ENCODE measurements at regions not wholly inside any gene's neighbourhood (a gene's known extent, or its start where the extent isn't known, plus 50 kb on each side); places are given as distances from the start of the nearest gene placed in this dataset.
A peak's percentile ranks its signal among the peaks of the same experiment; 100 is the strongest.
"Not testable (repeated sequence)": the region's sequence is repeated elsewhere in the genome, so short reads cannot be mapped to it uniquely, and the experiment has no call there.

DNA sequence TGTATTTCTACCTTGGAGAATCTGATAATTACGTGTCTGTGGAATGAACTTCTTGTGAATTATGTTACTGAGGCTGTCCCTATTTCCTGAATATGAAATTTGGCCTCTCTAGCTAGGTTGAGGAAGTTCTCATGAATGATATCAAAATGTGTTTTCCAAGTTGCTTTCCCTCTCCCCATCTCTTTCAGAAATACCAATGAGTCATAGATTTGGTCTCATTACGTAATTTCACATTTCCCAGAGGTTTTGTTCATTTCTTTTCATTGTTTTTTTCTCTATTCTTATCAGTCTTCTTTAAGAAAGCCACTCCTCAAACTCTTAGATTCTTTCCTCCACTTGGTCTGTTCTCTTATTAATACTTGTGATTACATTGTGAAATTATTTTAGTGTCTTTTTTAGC, 923.8 kb upstream of the CDH9 start:
- DNase-seq (ENCODE audit: low read depth), result peak; percentile 22

GRCh38 chr5:27947088-27947487, 908.7 kb upstream of the CDH9 start:
- DNase-seq (ENCODE audit: low read depth), result no peak

DNA sequence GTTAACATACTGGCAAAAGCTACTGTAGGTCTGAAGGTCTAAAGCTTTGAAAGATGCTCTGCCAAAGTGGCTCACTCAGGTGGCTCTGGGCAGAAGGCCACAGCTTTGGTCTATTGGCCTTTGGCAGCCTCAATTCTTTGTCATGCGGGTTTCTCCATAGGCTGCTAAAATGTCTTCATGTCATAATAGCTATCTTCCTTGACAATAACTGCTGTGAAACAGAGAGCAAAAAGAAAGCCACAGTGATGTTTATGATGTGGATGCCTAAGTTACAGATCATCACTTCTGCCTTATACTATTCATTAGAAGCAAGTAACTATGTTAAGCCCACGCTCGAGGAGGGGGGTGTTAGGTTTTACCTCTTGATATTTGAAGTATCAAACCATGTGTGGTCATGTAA, 906.1 kb upstream of the CDH9 start:
- peak; percentile 6 for DNase-seq (ENCODE audit: low read depth)

GRCh38 chr5:27938989-27939388, 900.6 kb upstream of the CDH9 start:
- no peak for DNase-seq (ENCODE audit: low read depth)

DNA sequence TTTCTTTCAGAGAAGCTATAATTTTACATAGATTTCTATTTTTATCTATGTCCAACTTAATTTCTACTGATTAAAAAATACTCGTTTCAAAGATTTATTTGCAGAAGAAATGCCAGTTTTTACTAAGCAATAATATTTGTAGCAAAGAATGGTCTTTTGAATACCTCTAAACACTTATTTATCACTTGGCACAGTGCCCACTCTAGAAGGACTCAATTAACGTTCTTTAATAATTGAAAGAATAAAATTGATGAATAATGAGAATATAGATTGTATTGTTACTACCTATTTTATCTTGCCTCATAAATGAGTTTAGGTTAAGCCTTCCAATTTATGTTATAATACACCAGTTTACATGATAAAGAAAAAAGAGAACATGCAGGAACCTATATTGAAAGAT, 889.7 kb upstream of the CDH9 start:
- DNase-seq (ENCODE audit: low read depth), result no peak

DNA sequence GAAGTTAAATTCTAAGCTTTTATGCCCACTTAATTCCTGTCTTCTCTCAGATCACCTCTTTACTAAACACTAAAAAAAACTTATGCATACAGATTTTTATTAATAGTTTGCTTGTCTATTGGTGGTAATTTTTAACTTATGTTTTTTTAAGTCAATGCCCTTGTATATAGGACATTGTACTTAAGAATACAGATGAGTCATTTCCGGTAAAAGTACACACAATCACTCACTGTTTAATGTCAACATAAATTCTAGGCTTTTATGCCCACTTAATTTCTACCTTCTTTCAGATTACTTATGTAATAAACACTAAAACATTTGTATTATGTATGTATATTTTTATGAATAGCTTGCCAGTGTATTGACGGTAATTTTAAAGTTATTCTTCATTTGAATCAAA, 872.8 kb upstream of the CDH9 start:
- DNase-seq (ENCODE audit: low read depth), result peak; percentile 6

- no peak for DNase-seq (ENCODE audit: low read depth)
These were observed 870.0 kb upstream of the CDH9 start for GRCh38 chr5:27908341-27908740.

- no peak for DNase-seq (ENCODE audit: low read depth)
These were observed 868.7 kb upstream of the CDH9 start for GRCh38 chr5:27906931-27907601.

DNA sequence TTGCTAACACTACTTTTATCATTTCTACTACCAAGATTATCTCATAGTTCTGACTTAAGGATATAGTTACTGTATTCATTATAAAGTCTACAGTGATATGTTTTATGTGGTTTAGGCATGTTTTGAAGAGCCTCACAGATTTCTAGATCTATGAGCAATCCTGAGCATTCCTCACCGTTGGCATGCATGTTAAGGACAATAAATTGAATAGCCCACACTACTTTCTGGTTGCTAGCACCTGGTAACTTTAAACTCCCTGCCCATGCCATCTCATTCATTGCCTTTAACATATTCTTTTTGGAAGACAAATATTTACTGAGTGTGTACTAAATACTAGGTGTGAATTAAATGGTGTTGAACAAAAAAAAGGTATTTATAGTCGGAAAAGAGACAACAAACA, 868.1 kb upstream of the CDH9 start:
- DNase-seq (ENCODE audit: low read depth), result no peak

DNA sequence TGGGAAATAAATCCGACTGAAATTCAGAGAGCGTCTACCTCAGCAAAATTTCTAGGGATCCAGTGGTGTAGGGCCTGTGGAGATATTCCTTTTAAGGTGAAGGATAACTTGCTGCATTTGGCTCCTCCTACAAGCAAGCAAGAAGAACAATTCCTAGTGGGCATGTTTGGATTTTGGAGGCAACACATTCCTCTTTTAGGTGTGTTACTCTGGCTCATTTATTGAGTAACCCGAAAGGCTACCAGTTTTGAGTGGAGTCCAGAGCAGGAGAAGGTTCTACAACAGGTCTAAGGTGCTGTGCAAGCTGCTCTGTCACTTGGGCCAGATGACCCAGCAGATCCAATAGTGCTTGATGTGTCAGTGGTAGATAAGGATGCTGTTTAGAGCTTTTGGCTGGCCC, 862.4 kb upstream of the CDH9 start:
- no peak for DNase-seq (ENCODE audit: low read depth)

DNA sequence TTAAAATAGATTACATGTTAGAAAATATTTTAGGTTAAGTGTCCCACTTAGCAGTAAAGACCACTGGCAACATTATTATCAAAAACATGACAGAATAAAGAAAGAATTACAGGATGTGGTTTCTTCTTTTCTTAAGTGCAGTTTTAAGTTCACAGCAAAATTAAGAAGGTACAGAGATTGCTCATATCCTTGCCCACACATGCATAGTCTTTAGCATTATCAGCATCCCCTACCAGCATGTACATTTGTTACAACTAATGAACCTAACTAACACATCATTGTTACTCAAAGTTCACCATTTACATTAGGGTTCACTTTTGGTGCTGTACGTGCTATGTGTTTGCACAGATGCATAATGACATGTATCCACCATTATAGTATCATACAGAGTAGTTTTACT, 837.7 kb upstream of the CDH9 start:
- DNase-seq (ENCODE audit: low read depth), result no peak

DNA sequence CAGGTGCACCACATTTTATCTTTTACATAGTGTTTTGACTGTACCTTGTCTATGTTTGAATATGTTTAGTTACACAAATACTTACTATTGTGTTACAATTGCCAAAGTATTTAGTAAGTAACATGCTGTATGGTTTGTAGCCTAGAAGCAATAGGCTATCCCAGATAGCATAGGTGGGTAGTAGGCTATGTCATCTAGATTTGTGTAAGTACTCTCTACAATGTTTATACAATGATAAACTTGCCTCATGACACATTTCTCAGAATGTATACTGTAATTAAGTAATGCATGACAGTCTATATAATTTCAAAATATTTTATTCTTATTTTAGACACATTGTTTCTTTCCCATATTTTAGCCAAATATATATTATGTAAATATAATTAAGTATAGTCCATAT, 836.8 kb upstream of the CDH9 start:
- DNase-seq (ENCODE audit: low read depth), result no peak

DNA sequence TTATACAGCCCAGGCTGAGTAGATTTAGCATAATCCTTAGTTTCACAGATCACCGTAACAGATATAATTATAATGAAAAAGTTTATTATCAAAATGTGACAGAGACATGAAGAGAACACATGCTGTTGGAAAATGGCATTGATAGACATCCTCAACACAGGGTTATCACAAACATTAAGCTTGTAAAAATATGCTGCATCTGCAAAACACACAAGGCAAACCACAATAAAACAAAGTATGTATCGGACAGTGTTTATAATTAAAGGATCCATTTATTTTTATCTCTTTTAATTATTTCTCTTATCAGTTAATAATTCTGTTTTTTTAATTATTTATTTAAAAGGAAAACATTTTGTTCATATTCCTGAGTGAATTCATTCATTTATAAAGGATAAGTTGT, 829.9 kb upstream of the CDH9 start:
- no peak for DNase-seq (ENCODE audit: low read depth)

GRCh38 chr5:27855491-27855890, 817.1 kb upstream of the CDH9 start:
- no peak for DNase-seq (ENCODE audit: low read depth)

GRCh38 chr5:27854243-27854852, 816.0 kb upstream of the CDH9 start:
- no peak for DNase-seq (ENCODE audit: low read depth)

GRCh38 chr5:27845248-27845647, 806.9 kb upstream of the CDH9 start:
- no peak for DNase-seq (ENCODE audit: low read depth)

- DNase-seq (ENCODE audit: low read depth), result not testable (repeated sequence)
These were observed 798.3 kb upstream of the CDH9 start for GRCh38 chr5:27836704-27837103.

- no peak for DNase-seq (ENCODE audit: low read depth)
These were observed 794.5 kb upstream of the CDH9 start for GRCh38 chr5:27832886-27833285.

DNA sequence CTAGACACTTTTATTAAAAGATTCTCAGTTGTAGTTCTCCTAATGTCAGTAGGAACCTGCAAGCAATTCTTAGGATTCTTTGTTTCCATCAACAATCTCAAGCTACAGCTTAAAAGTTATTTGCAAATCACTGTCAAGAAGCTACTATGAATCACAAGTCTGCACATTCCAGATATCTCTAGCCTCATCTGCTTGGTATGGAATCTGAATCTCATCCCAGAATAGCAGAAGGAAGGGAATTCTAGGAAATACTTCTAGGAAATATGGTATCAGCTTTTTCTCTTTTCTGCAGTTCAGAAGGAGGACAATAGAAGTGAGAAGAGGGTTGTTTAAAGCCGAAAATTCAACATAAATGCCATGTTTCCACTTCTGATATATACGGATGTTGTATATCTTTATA, 792.2 kb upstream of the CDH9 start:
- DNase-seq (ENCODE audit: low read depth), result peak; percentile 74

DNA sequence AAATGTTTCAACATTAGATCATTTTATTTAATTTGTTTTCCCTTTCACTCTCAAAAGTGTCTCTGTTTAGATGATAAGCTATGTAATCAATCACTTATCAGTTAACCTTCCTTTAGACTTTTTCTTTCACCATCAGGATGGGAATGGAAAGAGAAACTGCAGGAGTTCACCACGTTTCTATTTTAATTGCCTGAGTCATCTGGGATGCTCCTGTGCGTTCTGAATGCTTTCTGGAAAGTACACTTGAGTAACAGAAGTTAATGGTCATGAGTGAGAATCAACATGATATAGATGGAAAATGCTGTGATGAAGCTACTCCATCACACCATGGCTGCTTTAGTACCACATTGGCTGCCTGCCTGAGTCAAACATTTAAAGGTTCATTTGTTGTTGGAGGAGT, 783.3 kb upstream of the CDH9 start:
- peak; percentile 29 for DNase-seq (ENCODE audit: low read depth)

DNA sequence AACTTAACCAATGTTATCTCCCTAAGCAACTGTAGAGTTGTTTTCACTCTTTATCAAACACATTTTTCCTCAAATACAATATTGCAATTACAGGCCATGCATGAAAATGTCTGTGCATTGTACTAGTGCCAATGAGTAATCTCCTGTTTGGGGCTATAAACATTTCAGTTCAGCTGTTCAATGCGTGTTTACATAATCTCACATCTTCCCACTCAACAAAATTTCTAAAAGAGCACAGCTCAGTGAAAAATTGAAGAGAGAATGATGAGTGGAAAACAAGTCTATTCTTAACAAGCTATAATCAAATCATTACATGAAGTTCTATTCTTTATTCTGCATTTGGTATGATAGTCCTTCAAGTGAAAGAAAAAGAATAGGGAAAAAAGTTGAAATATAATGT, 780.5 kb upstream of the CDH9 start:
- DNase-seq (ENCODE audit: low read depth), result no peak

DNA sequence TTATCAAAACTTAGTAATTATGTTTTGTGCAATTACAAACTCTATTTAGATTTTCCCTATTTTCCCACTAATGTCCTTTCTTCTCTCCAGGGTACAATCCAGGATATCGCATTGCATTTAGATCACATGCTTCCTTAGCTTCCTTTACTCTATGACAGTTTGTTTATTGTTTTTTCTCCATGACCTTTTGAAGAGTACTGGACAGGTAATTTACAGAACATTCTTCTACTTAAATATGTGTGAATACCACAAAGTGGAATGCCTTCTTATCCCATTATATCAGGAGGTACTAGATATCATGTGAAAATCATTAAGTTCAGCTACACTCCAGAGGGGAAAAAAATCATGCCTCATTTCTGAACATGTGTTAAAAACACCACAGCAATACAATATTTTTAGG, 776.6 kb upstream of the CDH9 start:
- no peak for DNase-seq (ENCODE audit: low read depth)

GRCh38 chr5:27814286-27814685, 775.9 kb upstream of the CDH9 start:
- no peak for DNase-seq (ENCODE audit: low read depth)

DNA sequence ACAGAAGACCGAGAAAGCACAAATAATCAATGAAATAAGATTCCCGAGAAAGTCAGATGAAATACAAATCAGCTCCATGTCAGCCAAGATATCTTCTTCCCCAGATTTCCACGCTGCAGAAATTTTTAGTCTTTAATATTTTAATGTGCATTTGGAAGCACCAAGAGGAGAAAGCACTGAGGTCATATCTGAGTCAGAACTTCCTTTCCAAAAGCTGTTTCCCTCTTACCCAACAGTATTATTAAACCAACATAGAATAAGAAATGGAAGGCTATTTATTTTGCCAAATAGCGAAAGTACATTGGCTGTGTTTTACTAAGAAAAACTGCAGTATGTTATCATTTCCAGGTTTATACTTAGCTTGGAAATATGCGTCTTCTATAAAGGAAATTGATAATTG, 772.1 kb upstream of the CDH9 start:
- DNase-seq (ENCODE audit: low read depth), result no peak

Data from amniotic epithelial cell (primary cell).